ENCODE measurements at regions not wholly inside any gene's neighbourhood (a gene's known extent, or its start where the extent isn't known, plus 50 kb on each side); places are given as distances from the start of the nearest gene placed in this dataset.

- H3K4me3 ChIP-seq (replicated peaks; ENCODE audit: low read depth, low read length), result no peak overlapping the region
- DNase-seq (ENCODE audit: extremely low read depth, insufficient read length), result no peak
- H3K27me3 ChIP-seq (replicated peaks; ENCODE audit: control insufficient read depth, insufficient read depth, low read length), result no peaks in the 10 kb centered on the region
- no peak for TF ChIP-seq CTCF (IDR thresholded peaks at IDR 0.05; ENCODE audit: insufficient read depth, low read length, poor library complexity, severe bottlenecking)
- no peaks in the 10 kb centered on the region for H3K36me3 ChIP-seq (ENCODE audit: control insufficient read depth, insufficient read depth, low read length)
Observed at GRCh38 chr2:22907330-22907729, 477.6 kb upstream of the KLHL29 start.

GRCh38 chr2:22912398-22912797 is 472.6 kb upstream of the KLHL29 start:
- TF ChIP-seq CTCF (IDR thresholded peaks at IDR 0.05; ENCODE audit: insufficient read depth, low read length, poor library complexity, severe bottlenecking), result no peak
- no peak overlapping the region for H3K4me3 ChIP-seq (replicated peaks; ENCODE audit: low read depth, low read length)
- no peaks in the 10 kb centered on the region for H3K36me3 ChIP-seq (ENCODE audit: control insufficient read depth, insufficient read depth, low read length)
- H3K27me3 ChIP-seq (replicated peaks; ENCODE audit: control insufficient read depth, insufficient read depth, low read length), result no peaks in the 10 kb centered on the region
- DNase-seq (ENCODE audit: extremely low read depth, insufficient read length), result no peak

- no peak for DNase-seq (ENCODE audit: extremely low read depth, insufficient read length)
- Histone ChIP-seq H3K36me3 (ENCODE audit: control insufficient read depth, insufficient read depth, low read length) (no peaks in the 10 kb centered on the region), H3K27me3 (replicated peaks; ENCODE audit: control insufficient read depth, insufficient read depth, low read length) (no peaks in the 10 kb centered on the region), H3K4me3 (replicated peaks; ENCODE audit: low read depth, low read length) (no peak overlapping the region)
- TF ChIP-seq CTCF (IDR thresholded peaks at IDR 0.05; ENCODE audit: insufficient read depth, low read length, poor library complexity, severe bottlenecking), result no peak
Observed at GRCh38 chr2:22929998-22930397, 455.0 kb upstream of the KLHL29 start.

- Histone ChIP-seq H3K36me3 (ENCODE audit: control insufficient read depth, insufficient read depth, low read length) (no peaks in the 10 kb centered on the region), H3K27me3 (replicated peaks; ENCODE audit: control insufficient read depth, insufficient read depth, low read length) (no peaks in the 10 kb centered on the region), H3K4me3 (replicated peaks; ENCODE audit: low read depth, low read length) (no peak overlapping the region)
- TF ChIP-seq CTCF (IDR thresholded peaks at IDR 0.05; ENCODE audit: insufficient read depth, low read length, poor library complexity, severe bottlenecking), result no peak
- no peak for DNase-seq (ENCODE audit: extremely low read depth, insufficient read length)
Observed at GRCh38 chr2:22930781-22931180, 454.2 kb upstream of the KLHL29 start.

- DNase-seq (ENCODE audit: extremely low read depth, insufficient read length), result no peak
- no peak overlapping the region for H3K4me3 ChIP-seq (replicated peaks; ENCODE audit: low read depth, low read length)
- H3K27me3 ChIP-seq (replicated peaks; ENCODE audit: control insufficient read depth, insufficient read depth, low read length), result no peaks in the 10 kb centered on the region
- no peak for TF ChIP-seq CTCF (IDR thresholded peaks at IDR 0.05; ENCODE audit: insufficient read depth, low read length, poor library complexity, severe bottlenecking)
- no peaks in the 10 kb centered on the region for H3K36me3 ChIP-seq (ENCODE audit: control insufficient read depth, insufficient read depth, low read length)
Observed at GRCh38 chr2:22932288-22932687, 452.7 kb upstream of the KLHL29 start.

GRCh38 chr2:22934747-22935146 is 450.2 kb upstream of the KLHL29 start:
- TF ChIP-seq CTCF (IDR thresholded peaks at IDR 0.05; ENCODE audit: insufficient read depth, low read length, poor library complexity, severe bottlenecking), result no peak
- Histone ChIP-seq H3K27me3 (replicated peaks; ENCODE audit: control insufficient read depth, insufficient read depth, low read length) (no peaks in the 10 kb centered on the region), H3K36me3 (ENCODE audit: control insufficient read depth, insufficient read depth, low read length) (no peaks in the 10 kb centered on the region), H3K4me3 (replicated peaks; ENCODE audit: low read depth, low read length) (no peak overlapping the region)
- DNase-seq (ENCODE audit: extremely low read depth, insufficient read length), result no peak
